Limb (tissue), 2 donors: ENCODE measurements at regions not wholly inside any gene's neighbourhood (a gene's known extent, or its start where the extent isn't known, plus 50 kb on each side); places are given as distances from the start of the nearest gene placed in this dataset.
"Not testable (repeated sequence)": the region's sequence is repeated elsewhere in the genome, so short reads cannot be mapped to it uniquely, and the experiment has no call there.

Experiments used
- DNase-seq, 2 donors: peaks; one replicate each; pipeline ENCODE4 v3.0.0-alpha.2; 2016; ENCODE audit errors: extremely low spot score in 2 of 2

- DNase-seq, result peak in 1 of 2 donors; percentile 52
Measured at GRCh38 chr2:87075054-87075790, 53.6 kb upstream of the PLGLB1 start.

DNA sequence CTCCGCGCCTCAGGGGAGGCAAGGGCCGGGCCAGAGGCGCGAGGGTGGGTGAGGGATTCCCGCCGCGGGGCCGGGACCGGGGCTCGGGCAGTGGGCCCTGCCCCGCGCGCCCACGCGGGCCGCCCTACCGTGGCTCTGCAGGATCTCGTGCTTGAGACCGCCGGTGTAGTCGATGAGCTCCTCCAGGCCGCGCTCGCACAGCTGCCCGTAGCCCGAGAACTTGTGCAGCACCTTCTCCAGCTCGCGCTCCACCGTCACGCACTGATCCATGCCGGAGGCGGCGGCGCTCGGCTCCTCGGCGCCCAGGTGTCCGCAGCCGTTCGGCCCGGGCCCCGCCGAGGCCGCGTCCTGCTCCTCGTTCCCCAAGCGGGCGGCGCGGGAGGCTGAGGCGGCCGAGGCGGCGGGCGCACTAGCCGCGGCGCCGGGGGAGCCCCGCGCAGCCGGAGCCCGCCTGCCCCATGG, 54.2 kb upstream of the PLGLB1 start:
- DNase-seq, result peak in 1 of 2 donors; percentile 69

DNA sequence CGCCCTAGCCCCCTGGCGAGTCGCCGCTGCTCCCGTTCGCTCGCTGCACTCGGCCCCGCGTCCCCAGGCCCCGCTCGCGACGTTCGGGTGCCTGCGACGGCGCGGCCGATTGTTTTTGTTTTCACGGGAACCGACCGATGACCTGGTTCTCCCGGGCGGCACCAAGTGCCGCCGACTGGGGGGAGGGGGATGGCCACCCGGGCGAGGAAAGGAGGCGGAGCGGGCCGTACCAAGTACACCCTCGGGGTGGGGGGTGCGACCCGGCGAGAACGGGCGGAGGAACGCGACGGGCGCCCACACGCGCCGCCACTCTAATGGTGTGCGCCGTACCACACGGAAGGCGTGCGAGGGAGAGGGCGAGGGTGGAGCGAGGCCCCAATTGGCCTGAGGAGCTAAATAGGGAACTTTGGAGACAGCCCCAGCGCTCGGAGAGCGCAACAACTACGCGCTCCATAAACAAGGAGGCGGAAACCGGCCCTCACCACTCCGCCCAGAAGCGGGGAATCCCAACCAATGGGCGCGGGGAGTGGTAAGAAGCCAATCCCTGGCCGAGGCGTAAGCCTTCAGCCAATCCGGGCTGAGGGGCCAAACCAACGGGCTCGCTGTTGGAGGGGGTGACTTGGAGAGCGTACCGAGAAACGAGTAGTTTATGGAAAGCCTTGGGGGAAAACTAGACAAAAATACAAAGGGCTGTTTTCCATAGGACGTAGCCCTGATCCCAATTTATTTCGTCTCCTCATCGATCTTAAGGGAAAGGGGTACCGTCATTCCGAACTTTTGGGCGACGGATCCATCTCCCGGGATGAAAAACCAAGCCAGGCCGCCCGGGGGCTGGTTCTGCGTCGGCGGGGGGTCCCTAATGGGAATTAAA, 54.8 kb upstream of the PLGLB1 start:
- peak; percentile 87 to 89 for DNase-seq

- DNase-seq, result not testable (repeated sequence)
Measured at GRCh38 chr2:87077124-87077446, 55.4 kb upstream of the PLGLB1 start.

GRCh38 chr2:87081727-87082126, 60.1 kb upstream of the PLGLB1 start:
- not testable (repeated sequence) for DNase-seq

- DNase-seq, result not testable (repeated sequence)
Measured at GRCh38 chr2:87088079-87088478, 66.4 kb upstream of the PLGLB1 start.

DNA sequence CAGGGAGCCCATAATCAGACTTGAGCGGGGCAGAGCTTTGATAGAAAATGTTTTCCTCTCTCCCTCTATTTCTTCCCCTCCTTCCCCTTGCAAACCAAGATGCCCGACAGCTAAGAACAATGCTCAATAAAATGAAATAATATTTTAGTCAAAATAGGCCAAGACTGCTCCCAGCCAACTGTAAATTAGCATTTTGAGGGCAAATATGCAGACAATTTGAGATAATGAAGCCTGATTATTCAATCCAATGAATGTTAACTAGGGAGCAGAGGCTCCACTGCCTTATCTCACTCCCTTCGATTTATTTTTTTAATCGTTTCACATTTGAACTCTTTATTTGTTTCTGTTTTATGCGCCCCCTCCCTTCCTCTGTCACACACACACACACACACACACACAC, 67.8 kb upstream of the PLGLB1 start:
- not testable (repeated sequence) for DNase-seq

- DNase-seq, result not testable (repeated sequence)
Measured at GRCh38 chr2:87093252-87093651, 71.6 kb upstream of the PLGLB1 start.

DNA sequence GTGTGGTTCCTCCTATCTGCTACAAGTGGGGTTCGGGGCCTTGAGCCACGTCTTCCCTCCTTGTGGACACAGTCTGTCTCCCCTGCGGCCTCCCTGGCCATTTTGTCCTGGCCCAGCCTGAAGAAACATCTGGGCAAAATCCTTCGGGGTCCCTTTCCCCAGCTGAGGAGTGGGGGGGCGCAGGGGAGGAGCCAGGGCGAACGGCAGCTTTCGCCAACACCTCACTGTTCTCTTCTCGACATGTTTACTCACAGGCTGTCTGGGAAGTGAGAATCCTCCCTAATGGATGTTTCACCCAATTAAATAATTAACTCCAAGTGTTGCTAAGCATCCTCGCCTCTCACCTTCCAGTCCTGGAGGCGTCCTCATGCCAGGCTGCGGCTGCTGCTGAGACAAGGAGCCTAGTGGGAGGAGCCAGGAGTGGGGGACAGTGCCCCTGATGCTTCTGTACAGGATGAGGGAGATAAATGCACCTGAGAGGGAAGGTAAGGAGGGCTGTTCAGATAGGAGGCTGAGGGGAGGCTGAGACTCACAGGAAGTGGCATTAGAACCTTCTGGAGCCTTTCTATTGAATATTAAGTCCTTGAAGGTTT, 72.4 kb upstream of the PLGLB1 start:
- DNase-seq, result not testable (repeated sequence)

GRCh38 chr2:87095804-87096203, 74.2 kb upstream of the PLGLB1 start:
- DNase-seq, result not testable (repeated sequence)

GRCh38 chr2:87128761-87129553, 107.3 kb upstream of the PLGLB1 start:
- not testable (repeated sequence) for DNase-seq

GRCh38 chr2:87132577-87132976, 110.9 kb upstream of the PLGLB1 start:
- DNase-seq, result not testable (repeated sequence)

DNA sequence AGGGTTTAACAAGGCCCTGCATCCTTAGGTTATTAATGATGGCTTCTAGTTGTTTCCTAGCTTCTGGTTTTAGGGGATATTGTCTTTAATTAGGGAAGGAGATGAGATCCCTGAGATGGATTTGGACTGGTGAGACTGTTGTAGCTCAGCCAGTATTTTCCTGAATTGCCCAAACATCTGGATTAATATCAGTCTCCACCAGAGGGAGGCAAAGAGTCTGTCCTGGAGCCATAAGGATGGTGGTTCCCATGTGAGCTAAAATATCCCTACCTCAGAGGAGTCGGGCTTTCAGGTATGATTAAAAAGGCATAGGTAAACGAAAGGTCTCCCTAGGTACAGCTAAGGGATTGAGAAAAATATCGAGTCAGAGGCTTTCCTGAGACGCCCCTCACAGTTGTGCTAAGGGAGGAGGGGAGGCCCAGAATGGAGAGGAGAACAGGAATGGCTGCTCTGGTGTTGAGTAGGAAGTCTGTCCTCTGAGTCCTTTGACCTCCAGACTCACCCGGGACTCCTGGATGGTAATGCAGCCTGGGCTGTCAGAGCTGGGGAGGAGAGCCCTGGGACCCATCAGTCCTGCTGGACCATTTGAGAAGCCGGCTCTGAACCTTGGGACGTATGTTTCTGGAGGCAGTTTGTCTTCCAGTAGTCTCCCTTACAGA, 130.3 kb upstream of the PLGLB1 start:
- DNase-seq, result not testable (repeated sequence)

GRCh38 chr2:87174454-87174853, 152.8 kb upstream of the PLGLB1 start:
- not testable (repeated sequence) for DNase-seq

DNA sequence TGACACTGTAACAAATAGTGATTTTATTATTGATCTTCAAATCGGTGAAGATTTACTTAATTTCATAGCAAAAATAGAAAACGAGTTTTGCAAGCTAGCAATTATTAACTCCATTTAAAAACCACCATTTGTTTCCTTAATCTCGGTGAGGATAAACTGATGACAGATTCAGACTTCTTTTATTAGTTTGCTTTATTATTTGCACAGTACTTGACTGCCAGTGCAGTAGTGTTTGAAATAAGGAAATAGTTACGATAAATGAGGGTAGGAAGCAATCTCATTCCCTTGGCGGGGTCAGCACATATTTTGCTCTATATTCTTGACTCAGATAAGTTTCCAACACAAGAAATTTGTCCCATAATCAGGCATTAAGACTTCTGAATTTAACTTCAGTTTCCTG, 161.7 kb upstream of the PLGLB1 start:
- not testable (repeated sequence) for DNase-seq

GRCh38 chr2:87184260-87184659, 162.6 kb upstream of the PLGLB1 start:
- not testable (repeated sequence) for DNase-seq

DNA sequence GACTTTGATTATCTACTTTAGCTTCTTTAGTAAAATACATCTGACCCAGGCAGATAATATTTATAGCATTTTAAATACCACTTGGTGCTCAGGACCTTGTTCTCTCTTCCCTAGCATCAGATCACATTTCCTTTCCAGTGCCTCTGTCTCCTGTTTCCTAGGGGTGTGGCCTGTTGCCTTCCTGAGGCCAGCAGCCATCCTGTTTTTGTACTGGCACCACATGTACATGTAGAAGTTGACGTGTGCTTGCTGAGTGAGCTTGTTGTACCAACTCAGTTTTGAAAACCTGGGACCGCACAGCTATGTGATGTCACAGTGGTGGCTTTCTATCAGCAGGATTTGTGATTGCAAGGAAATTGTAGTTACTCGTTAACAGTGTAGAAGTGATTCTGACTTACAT, 167.6 kb upstream of the PLGLB1 start:
- DNase-seq, result not testable (repeated sequence)

GRCh38 chr2:87193336-87193735, 171.7 kb upstream of the PLGLB1 start:
- not testable (repeated sequence) for DNase-seq

DNA sequence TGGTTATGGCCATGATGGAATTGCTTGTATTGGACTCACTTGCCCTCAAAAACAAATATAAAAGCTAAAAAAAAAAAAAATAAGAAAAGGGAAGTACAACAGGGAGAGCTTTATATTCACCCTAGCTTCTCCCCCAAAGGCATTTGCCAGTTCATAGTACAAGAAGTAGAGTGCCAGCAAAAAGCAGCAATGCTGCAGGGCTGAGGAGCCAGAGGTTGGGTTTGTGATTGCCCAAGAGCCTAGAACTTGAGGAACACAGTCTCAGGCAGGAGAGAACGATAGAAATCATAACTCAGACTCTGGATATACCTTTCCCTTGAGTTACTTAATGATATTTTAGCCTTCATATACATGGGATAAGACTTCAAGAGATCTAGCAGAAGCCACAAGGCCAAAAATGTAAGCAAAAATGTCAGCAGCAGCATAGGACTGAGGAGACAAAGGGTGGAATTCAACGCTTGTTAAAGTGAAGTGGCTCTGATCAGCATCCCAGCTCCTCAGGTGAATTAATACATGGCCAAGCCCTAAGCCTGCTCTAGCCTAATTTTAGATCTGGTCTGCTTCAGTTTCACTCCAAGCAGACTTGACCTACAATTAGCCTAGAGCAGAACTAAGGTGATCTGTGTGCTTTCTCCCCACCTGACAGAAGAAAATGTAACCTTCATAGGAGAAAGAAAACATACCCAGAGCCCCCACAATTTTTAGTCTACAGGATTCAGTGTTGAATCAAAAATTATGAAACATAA, 172.8 kb upstream of the PLGLB1 start:
- DNase-seq, result not testable (repeated sequence)
